Thoracic aorta (tissue), 2 donors: ENCODE measurements at regions not wholly inside any gene's neighbourhood (a gene's known extent, or its start where the extent isn't known, plus 50 kb on each side); places are given as distances from the start of the nearest gene placed in this dataset.
"Not testable (repeated sequence)": the region's sequence is repeated elsewhere in the genome, so short reads cannot be mapped to it uniquely, and the experiment has no call there.

Experiments used
- ATAC-seq: fragments of 150-250 bp; one replicate; pipeline ENCODE4 v1.8.0; 2017; ENCODE audit warnings: low read depth; ENCODE audit not compliant: insufficient number of reproducible peaks, low FRiP score
- DNase-seq: peaks from one replicate; pipeline ENCODE4 v3.0.0-alpha.2; 2020; ENCODE audit warnings: low spot score
- H3K27ac ChIP-seq, 2 donors: fragments of 200-600 bp; sonication (generic); 1 replicate in 1 of 2; 2 replicates in 1 of 2; pipeline ENCODE4 v1.5.1; 2016; ENCODE audit warnings: mild to moderate bottlenecking in 2 of 2, moderate library complexity in 2 of 2
- H3K27me3 ChIP-seq: fragments of 200-600 bp; sonication (generic); replicated peaks from 2 replicates; pipeline ENCODE4 v1.6.0; 2016; ENCODE audit warnings: mild to moderate bottlenecking; ENCODE audit not compliant: insufficient read depth
- H3K36me3 ChIP-seq: fragments of 200-600 bp; sonication (generic); one replicate; pipeline ENCODE4 v1.5.1; 2016
- H3K4me1 ChIP-seq, 2 donors: fragments of 200-600 bp; sonication (generic); 1 replicate in 1 of 2; 2 replicates in 1 of 2; pipeline versions ENCODE4 v1.5.1 to v1.6.0; 2016; ENCODE audit warnings: low read depth in 2 of 2, mild to moderate bottlenecking in 1 of 2; ENCODE audit not compliant: control insufficient read depth in 1 of 2
- H3K4me3 ChIP-seq: fragments of 200-600 bp; sonication (generic); 2 replicates; pipeline ENCODE4 v1.5.1; 2016; ENCODE audit warnings: mild to moderate bottlenecking
- H3K9me3 ChIP-seq: fragments of 200-600 bp; sonication (generic); 2 replicates; pipeline ENCODE4 v1.5.1; 2016
- CTCF ChIP-seq: fragments of 200-600 bp; sonication (generic); IDR thresholded peaks from one replicate; pipeline ENCODE4 v1.5.1; 2019; ENCODE audit warnings: antibody characterized with exemption

DNA sequence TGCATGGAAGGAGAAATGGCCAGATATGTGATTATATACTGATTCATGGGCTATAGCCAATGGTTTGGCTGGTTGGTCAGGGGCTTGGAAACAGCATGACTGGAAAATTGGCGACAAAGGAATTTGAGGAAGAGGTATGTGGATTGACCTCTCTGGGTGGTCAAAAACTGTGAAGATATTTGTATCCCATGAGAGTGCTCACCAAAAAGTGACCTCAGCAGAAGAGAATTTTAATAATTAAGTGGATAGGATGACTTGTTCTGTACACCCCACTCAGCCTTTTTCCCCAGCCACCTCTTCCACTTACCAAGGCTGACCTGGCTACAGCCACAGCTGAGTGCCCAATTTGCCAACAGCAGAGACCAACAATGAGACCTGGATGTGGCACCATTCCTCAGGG is 146.7 kb downstream of the GPR37 start:
- DNase-seq, result no peak
- Histone ChIP-seq H3K36me3 (no peaks in the 10 kb centered on the region), H3K27ac (no peak overlapping the region), H3K27me3 (no peaks in the 10 kb centered on the region), H3K9me3 (no peaks in the 10 kb centered on the region), H3K4me3 (no peak overlapping the region), H3K4me1 (no peaks in the 10 kb centered on the region)
- ATAC-seq, result no peak
- TF ChIP-seq CTCF, result no peak

GRCh38 chr7:124618051-124618450 is 147.5 kb downstream of the GPR37 start:
- not testable (repeated sequence) for H3K27me3 ChIP-seq, ATAC-seq, H3K9me3 ChIP-seq, H3K4me1 ChIP-seq, H3K4me3 ChIP-seq, H3K27ac ChIP-seq, H3K36me3 ChIP-seq, DNase-seq

DNA sequence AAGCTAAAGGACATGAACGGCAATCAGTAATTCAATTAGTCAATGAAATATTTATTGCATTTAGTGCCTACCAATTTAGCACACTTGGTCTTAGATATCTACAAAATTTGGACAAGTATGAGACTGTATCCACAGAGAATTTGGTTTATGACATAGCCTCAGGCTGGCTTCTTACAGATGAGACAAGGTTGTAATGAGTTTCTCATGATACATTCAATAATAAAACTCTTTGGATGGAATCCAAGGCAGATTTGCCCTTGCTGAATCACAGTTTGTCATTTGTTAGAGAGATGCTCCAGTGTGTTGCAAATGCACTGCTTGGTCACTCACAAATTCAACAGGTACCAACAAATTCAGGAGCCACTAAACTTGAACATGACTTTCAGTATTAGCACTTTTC is 162.5 kb downstream of the GPR37 start:
- no peaks in the 10 kb centered on the region for H3K4me1 ChIP-seq
- H3K4me3 ChIP-seq, result no peak overlapping the region
- no peaks in the 10 kb centered on the region for H3K9me3 ChIP-seq
- TF ChIP-seq CTCF, result no peak
- ATAC-seq (no peak), DNase-seq (no peak)
- H3K36me3 ChIP-seq, result no peaks in the 10 kb centered on the region
- no peaks in the 10 kb centered on the region for H3K27me3 ChIP-seq
- no peak overlapping the region for H3K27ac ChIP-seq

DNA sequence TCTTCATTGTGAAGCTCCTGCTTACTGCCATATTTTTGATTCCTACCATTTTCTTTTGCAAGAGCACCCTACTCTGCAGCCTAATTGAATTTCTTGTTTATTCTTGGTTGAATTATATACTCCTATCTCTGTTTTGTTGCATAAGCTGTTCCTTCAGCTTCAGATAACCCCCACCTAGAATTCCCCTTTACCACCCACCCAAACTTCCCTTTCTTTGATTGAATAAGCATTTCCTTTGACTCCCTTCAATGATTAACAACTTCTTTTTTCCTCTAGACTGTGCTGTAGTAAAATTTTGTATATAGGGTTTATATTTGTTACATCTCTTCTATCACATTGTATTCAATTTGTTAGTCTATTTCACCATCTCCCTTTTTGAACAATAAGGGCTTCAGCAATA is 168.1 kb downstream of the GPR37 start:
- TF ChIP-seq CTCF, result no peak
- H3K4me3 ChIP-seq, result no peak overlapping the region
- H3K9me3 ChIP-seq, result no peaks in the 10 kb centered on the region
- H3K4me1 ChIP-seq, result no peaks in the 10 kb centered on the region
- ATAC-seq (no peak), DNase-seq (no peak)
- H3K27me3 ChIP-seq, result no peaks in the 10 kb centered on the region
- no peak overlapping the region for H3K27ac ChIP-seq
- H3K36me3 ChIP-seq, result no peaks in the 10 kb centered on the region

GRCh38 chr7:124596881-124597280 is 168.7 kb downstream of the GPR37 start:
- no peak for DNase-seq
- no peaks in the 10 kb centered on the region for H3K4me1 ChIP-seq
- no peak overlapping the region for H3K27ac ChIP-seq
- no peaks in the 10 kb centered on the region for H3K27me3 ChIP-seq
- no peak overlapping the region for H3K4me3 ChIP-seq
- no peak for TF ChIP-seq CTCF
- ATAC-seq, result no peak
- H3K36me3 ChIP-seq, result no peaks in the 10 kb centered on the region
- no peaks in the 10 kb centered on the region for H3K9me3 ChIP-seq

- no peaks in the 10 kb centered on the region for H3K4me1 ChIP-seq
- H3K27ac ChIP-seq, result no peak overlapping the region
- no peaks in the 10 kb centered on the region for H3K36me3 ChIP-seq
- no peaks in the 10 kb centered on the region for H3K27me3 ChIP-seq
- TF ChIP-seq CTCF, result no peak
- no peak overlapping the region for H3K4me3 ChIP-seq
- no peaks in the 10 kb centered on the region for H3K9me3 ChIP-seq
- DNase-seq, result no peak
- no peak for ATAC-seq
Observed at GRCh38 chr7:124590814-124591213, 174.8 kb downstream of the GPR37 start.
